DND-41 (cell line): ENCODE measurements at regions not wholly inside any gene's neighbourhood (a gene's known extent, or its start where the extent isn't known, plus 50 kb on each side); places are given as distances from the start of the nearest gene placed in this dataset.

ENCODE experiments used
- EZH2 ChIP-seq: IDR thresholded peaks from 3 replicates; pipeline ENCODE4 v1.6.1; 2012; ENCODE audit warnings: borderline replicate concordance, low read depth, mild to moderate bottlenecking, moderate library complexity, low read length, inconsistent platforms; ENCODE audit not compliant: severe bottlenecking
- TF ChIP-seq, protein P1 (sequence below): IDR thresholded peaks from 2 replicates; pipeline ENCODE4 v1.5.1; 2012; ENCODE audit warnings: borderline replicate concordance, low read length, moderate library complexity, mild to moderate bottlenecking; ENCODE audit not compliant: poor library complexity, severe bottlenecking; ENCODE audit errors: extremely low read depth

DNA sequence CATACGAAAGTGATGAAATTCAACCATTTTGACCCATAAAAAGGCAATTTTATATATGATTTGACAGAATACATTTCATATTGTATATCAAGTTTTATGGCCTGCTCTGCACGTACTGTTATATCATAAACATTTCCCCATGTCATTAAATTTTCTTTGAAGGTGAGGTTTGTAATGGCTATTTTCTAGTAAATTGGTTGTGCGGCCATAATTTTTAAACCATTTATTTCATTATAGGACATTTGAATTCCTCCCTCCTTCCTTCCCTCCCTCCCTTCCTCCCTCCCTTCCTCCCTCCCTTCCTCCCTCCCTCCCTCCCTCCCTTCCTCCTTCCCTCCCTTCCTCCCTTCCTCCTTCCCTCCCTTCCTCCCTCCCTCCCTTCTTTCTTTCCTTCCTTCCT, 87.4 kb upstream of the AGBL1 start:
- TF ChIP-seq, protein P1, sequence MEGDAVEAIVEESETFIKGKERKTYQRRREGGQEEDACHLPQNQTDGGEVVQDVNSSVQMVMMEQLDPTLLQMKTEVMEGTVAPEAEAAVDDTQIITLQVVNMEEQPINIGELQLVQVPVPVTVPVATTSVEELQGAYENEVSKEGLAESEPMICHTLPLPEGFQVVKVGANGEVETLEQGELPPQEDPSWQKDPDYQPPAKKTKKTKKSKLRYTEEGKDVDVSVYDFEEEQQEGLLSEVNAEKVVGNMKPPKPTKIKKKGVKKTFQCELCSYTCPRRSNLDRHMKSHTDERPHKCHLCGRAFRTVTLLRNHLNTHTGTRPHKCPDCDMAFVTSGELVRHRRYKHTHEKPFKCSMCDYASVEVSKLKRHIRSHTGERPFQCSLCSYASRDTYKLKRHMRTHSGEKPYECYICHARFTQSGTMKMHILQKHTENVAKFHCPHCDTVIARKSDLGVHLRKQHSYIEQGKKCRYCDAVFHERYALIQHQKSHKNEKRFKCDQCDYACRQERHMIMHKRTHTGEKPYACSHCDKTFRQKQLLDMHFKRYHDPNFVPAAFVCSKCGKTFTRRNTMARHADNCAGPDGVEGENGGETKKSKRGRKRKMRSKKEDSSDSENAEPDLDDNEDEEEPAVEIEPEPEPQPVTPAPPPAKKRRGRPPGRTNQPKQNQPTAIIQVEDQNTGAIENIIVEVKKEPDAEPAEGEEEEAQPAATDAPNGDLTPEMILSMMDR = no peak
- TF ChIP-seq EZH2 = no peak
